ENCODE measurements at regions not wholly inside any gene's neighbourhood (a gene's known extent, or its start where the extent isn't known, plus 50 kb on each side); places are given as distances from the start of the nearest gene placed in this dataset.

GRCh38 chr1:94335950-94336349 lies 82.2 kb upstream of the ABCD3 start:
- DNase-seq, result peak; percentile 71 to 78
- Histone ChIP-seq H3K79me2 (ENCODE audit: control insufficient read depth, insufficient read depth, low read length, poor library complexity) (peaks cover 3% of the 10 kb centered on the region), H4K12ac (ENCODE audit: low read depth, low read length) (no peak overlapping the region), H4K8ac (ENCODE audit: low read depth, low read length) (no peak overlapping the region), H3K18ac (ENCODE audit: low read length) (no peak overlapping the region), H3K4me1 (ENCODE audit: control insufficient read depth in 1 of 2, insufficient read depth in 2 of 2, low read length in 2 of 2) (peaks cover 10 to 26% of the 10 kb centered on the region in 2 experiments), H2AFZ (ENCODE audit: insufficient read depth, low read length, poor library complexity) (no peak overlapping the region), H3K36me3 (ENCODE audit: control insufficient read depth in 1 of 2, insufficient read depth in 2 of 2, low read length in 2 of 2) (no peaks in the 10 kb centered on the region), H3K27me3 (ENCODE audit: insufficient read depth, low read length) (no peaks in the 10 kb centered on the region), H2BK5ac (ENCODE audit: low read depth, low read length, poor library complexity) (no peak overlapping the region), H3K23ac (ENCODE audit: low read length) (no peak overlapping the region), H2BK12ac (ENCODE audit: low read length) (peak overlapping the region; percentile 82), H3K14ac (ENCODE audit: low read length) (no peak overlapping the region), H3K27ac (ENCODE audit: low read depth, low read length) (no peak overlapping the region), H3K4me2 (ENCODE audit: low read length) (no peak overlapping the region), H3K4me3 (ENCODE audit: low read depth, low read length) (no peak overlapping the region), H2BK120ac (ENCODE audit: insufficient read depth, low read length, poor library complexity) (peak overlapping the region; percentile 75), H4K91ac (ENCODE audit: low read depth, low read length) (peak overlapping the region; percentile 69), H3K9ac (ENCODE audit: low read length) (no peak overlapping the region), H3K79me1 (ENCODE audit: low read length) (peaks cover 14% of the 10 kb centered on the region), H3K4ac (ENCODE audit: low read depth, low read length) (no peak overlapping the region), H3K9me3 (ENCODE audit: insufficient read depth, low read depth, low read length) (no peaks in the 10 kb centered on the region), H2AK5ac (ENCODE audit: low read length) (no peak overlapping the region)
- no CpG with 5 or more reads among the region's 6 CpGs for WGBS (ENCODE audit: extremely low coverage, insufficient coverage, insufficient read length)

GRCh38 chr1:94335447-94335846 lies 82.7 kb upstream of the ABCD3 start:
- Histone ChIP-seq H2AK5ac (ENCODE audit: low read length) (no peak overlapping the region), H3K4me3 (ENCODE audit: low read depth, low read length) (no peak overlapping the region), H3K14ac (ENCODE audit: low read length) (peak overlapping the region; percentile 47)

GRCh38 chr1:94334764-94335163 lies 83.4 kb upstream of the ABCD3 start:
- no CpG with 5 or more reads among the region's 2 CpGs for WGBS (ENCODE audit: extremely low coverage, insufficient coverage, insufficient read length)
- Histone ChIP-seq H4K12ac (ENCODE audit: low read depth, low read length) (no peak overlapping the region), H3K14ac (ENCODE audit: low read length) (no peak overlapping the region), H2BK5ac (ENCODE audit: low read depth, low read length, poor library complexity) (peak overlapping the region; percentile 86), H3K9ac (ENCODE audit: low read length) (no peak overlapping the region), H3K23ac (ENCODE audit: low read length) (no peak overlapping the region), H3K4me2 (ENCODE audit: low read length) (no peak overlapping the region), H3K4me1 (ENCODE audit: control insufficient read depth in 1 of 2, insufficient read depth in 2 of 2, low read length in 2 of 2) (peaks cover 10 to 28% of the 10 kb centered on the region in 2 experiments), H3K27ac (ENCODE audit: low read depth, low read length) (peak overlapping the region; percentile 87), H2AFZ (ENCODE audit: insufficient read depth, low read length, poor library complexity) (no peak overlapping the region), H3K9me3 (ENCODE audit: insufficient read depth, low read depth, low read length) (no peaks in the 10 kb centered on the region), H3K79me2 (ENCODE audit: control insufficient read depth, insufficient read depth, low read length, poor library complexity) (peaks cover 3% of the 10 kb centered on the region), H3K27me3 (ENCODE audit: insufficient read depth, low read length) (no peaks in the 10 kb centered on the region), H3K18ac (ENCODE audit: low read length) (no peak overlapping the region), H3K79me1 (ENCODE audit: low read length) (peaks cover 14% of the 10 kb centered on the region), H4K8ac (ENCODE audit: low read depth, low read length) (no peak overlapping the region), H4K91ac (ENCODE audit: low read depth, low read length) (peak overlapping the region; percentile 93), H3K36me3 (ENCODE audit: control insufficient read depth in 1 of 2, insufficient read depth in 2 of 2, low read length in 2 of 2) (no peaks in the 10 kb centered on the region), H2AK5ac (ENCODE audit: low read length) (no peak overlapping the region), H2BK120ac (ENCODE audit: insufficient read depth, low read length, poor library complexity) (peak overlapping the region; percentile 97), H3K4me3 (ENCODE audit: low read depth, low read length) (no peak overlapping the region), H3K4ac (ENCODE audit: low read depth, low read length) (no peak overlapping the region), H2BK12ac (ENCODE audit: low read length) (peak overlapping the region; percentile 96)
- DNase-seq, result no peak

More at GRCh38 chr1:94335447-94335846, 82.7 kb upstream of the ABCD3 start:
- Histone ChIP-seq H3K27ac (ENCODE audit: low read depth, low read length) (peak overlapping the region; percentile 87), H3K36me3 (ENCODE audit: control insufficient read depth in 1 of 2, insufficient read depth in 2 of 2, low read length in 2 of 2) (no peaks in the 10 kb centered on the region), H2BK120ac (ENCODE audit: insufficient read depth, low read length, poor library complexity) (peak overlapping the region; percentile 81), H3K9me3 (ENCODE audit: insufficient read depth, low read depth, low read length) (no peaks in the 10 kb centered on the region), H3K79me2 (ENCODE audit: control insufficient read depth, insufficient read depth, low read length, poor library complexity) (peaks cover 3% of the 10 kb centered on the region), H3K4me1 (ENCODE audit: control insufficient read depth in 1 of 2, insufficient read depth in 2 of 2, low read length in 2 of 2) (peaks cover 10 to 26% of the 10 kb centered on the region in 2 experiments), H3K9ac (ENCODE audit: low read length) (no peak overlapping the region), H3K79me1 (ENCODE audit: low read length) (peaks cover 14% of the 10 kb centered on the region), H4K91ac (ENCODE audit: low read depth, low read length) (peak overlapping the region; percentile 79), H3K18ac (ENCODE audit: low read length) (no peak overlapping the region), H2AFZ (ENCODE audit: insufficient read depth, low read length, poor library complexity) (no peak overlapping the region), H3K27me3 (ENCODE audit: insufficient read depth, low read length) (no peaks in the 10 kb centered on the region), H2BK5ac (ENCODE audit: low read depth, low read length, poor library complexity) (peak overlapping the region; percentile 85), H3K4me2 (ENCODE audit: low read length) (no peak overlapping the region), H3K4ac (ENCODE audit: low read depth, low read length) (peak overlapping the region; percentile 34), H4K12ac (ENCODE audit: low read depth, low read length) (no peak overlapping the region), H3K23ac (ENCODE audit: low read length) (no peak overlapping the region), H4K8ac (ENCODE audit: low read depth, low read length) (no peak overlapping the region), H2BK12ac (ENCODE audit: low read length) (peak overlapping the region; percentile 54)
- no CpG with 5 or more reads among the region's 2 CpGs for WGBS (ENCODE audit: extremely low coverage, insufficient coverage, insufficient read length)
- DNase-seq, result no peak

- DNase-seq, result no peak
Observed at GRCh38 chr1:94332952-94333351, 85.2 kb upstream of the ABCD3 start.

More at GRCh38 chr1:94332952-94333351, 85.2 kb upstream of the ABCD3 start:
- H3K4me3 ChIP-seq (ENCODE audit: low read depth, low read length), result peak overlapping the region; percentile 11
- no peak overlapping the region for H3K23ac ChIP-seq (ENCODE audit: low read length)
- peak overlapping the region; percentile 34 for H3K14ac ChIP-seq (ENCODE audit: low read length)
- H3K4ac ChIP-seq (ENCODE audit: low read depth, low read length), result no peak overlapping the region
- peak overlapping the region; percentile 34 for H3K18ac ChIP-seq (ENCODE audit: low read length)
- H2BK12ac ChIP-seq (ENCODE audit: low read length), result peak overlapping the region; percentile 58
- peaks cover 10 to 22% of the 10 kb centered on the region in 2 experiments for H3K4me1 ChIP-seq (ENCODE audit: control insufficient read depth in 1 of 2, insufficient read depth in 2 of 2, low read length in 2 of 2)
- no peak overlapping the region for H4K12ac ChIP-seq (ENCODE audit: low read depth, low read length)
- H2AFZ ChIP-seq (ENCODE audit: insufficient read depth, low read length, poor library complexity), result no peak overlapping the region
- H3K9ac ChIP-seq (ENCODE audit: low read length), result no peak overlapping the region
- H2AK5ac ChIP-seq (ENCODE audit: low read length), result peak overlapping the region; percentile 36
- H3K36me3 ChIP-seq (ENCODE audit: control insufficient read depth in 1 of 2, insufficient read depth in 2 of 2, low read length in 2 of 2), result no peaks in the 10 kb centered on the region
- H4K91ac ChIP-seq (ENCODE audit: low read depth, low read length), result peak overlapping the region; percentile 89
- peak overlapping the region; percentile 5 for H4K8ac ChIP-seq (ENCODE audit: low read depth, low read length)
- peak overlapping the region; percentile 58 for H2BK5ac ChIP-seq (ENCODE audit: low read depth, low read length, poor library complexity)
- peaks cover 3% of the 10 kb centered on the region for H3K79me2 ChIP-seq (ENCODE audit: control insufficient read depth, insufficient read depth, low read length, poor library complexity)
- no peaks in the 10 kb centered on the region for H3K9me3 ChIP-seq (ENCODE audit: insufficient read depth, low read depth, low read length)
- WGBS (ENCODE audit: extremely low coverage, insufficient coverage, insufficient read length), result no CpG with 5 or more reads among the region's 4 CpGs
- H3K4me2 ChIP-seq (ENCODE audit: low read length), result no peak overlapping the region
- peak overlapping the region; percentile 67 for H2BK120ac ChIP-seq (ENCODE audit: insufficient read depth, low read length, poor library complexity)
- H3K27me3 ChIP-seq (ENCODE audit: insufficient read depth, low read length), result no peaks in the 10 kb centered on the region
- H3K27ac ChIP-seq (ENCODE audit: low read depth, low read length), result peak overlapping the region; percentile 46
- peaks cover 16% of the 10 kb centered on the region for H3K79me1 ChIP-seq (ENCODE audit: low read length)
